Ovary (tissue), 3 donors: ENCODE measurements at regions not wholly inside any gene's neighbourhood (a gene's known extent, or its start where the extent isn't known, plus 50 kb on each side); places are given as distances from the start of the nearest gene placed in this dataset.

Experiments used
- EP300 ChIP-seq: sonication (generic); formaldehyde crosslinking; IDR thresholded peaks from one replicate; pipeline ENCODE4 v1.6.1; 2017; ENCODE audit warnings: antibody characterized with exemption
- POLR2A ChIP-seq: fragments of 450-650 bp; IDR thresholded peaks from one replicate; pipeline ENCODE4 v1.6.1; 2017; ENCODE audit warnings: antibody characterized with exemption, mild to moderate bottlenecking, moderate library complexity
- TF ChIP-seq, protein P1 (sequence below), 3 donors: fragments of 450-650 bp in 2 of 3; fragments of 200-600 bp in 1 of 3; IDR thresholded peaks; one replicate each; pipeline versions ENCODE4 v1.5.1 to v1.8.0; 2016 to 2022; ENCODE audit warnings: antibody characterized with exemption in 3 of 3, mild to moderate bottlenecking in 1 of 3
- donor health status: DM: no; HTN: no; CAD: no.

DNA sequence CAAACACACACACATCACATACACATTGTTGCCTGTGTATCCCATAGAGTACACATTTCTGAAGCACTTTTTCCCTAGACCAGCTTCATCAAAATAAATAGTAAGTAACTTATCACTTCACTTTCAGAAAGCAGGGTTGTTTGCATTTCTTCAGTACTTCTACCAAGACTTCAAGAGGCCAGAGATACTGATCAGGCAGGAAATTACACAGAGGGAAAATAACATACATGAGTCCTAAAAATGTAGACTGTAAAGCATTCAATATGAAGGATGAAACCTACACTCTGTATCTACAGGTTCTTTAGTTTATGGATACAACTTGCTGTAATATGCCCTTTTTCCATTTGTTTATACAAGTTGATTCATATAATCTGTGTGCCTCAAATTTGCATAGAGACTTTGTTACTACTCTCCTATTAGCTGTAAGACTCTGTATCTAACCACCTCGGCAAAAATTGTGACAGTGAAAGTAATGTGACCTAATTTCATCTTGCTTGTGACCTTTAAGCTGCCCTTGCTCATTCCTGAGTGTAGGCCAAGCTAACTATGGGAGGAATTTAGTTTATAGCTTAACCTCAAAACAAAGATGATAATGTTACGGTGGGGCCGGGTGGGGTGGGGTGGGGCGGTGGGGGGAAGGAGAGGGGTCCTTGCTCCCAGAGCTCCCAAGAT, 228.9 kb upstream of the SPOPL start:
- TF ChIP-seq POLR2A = no peak
- TF ChIP-seq, protein P1, sequence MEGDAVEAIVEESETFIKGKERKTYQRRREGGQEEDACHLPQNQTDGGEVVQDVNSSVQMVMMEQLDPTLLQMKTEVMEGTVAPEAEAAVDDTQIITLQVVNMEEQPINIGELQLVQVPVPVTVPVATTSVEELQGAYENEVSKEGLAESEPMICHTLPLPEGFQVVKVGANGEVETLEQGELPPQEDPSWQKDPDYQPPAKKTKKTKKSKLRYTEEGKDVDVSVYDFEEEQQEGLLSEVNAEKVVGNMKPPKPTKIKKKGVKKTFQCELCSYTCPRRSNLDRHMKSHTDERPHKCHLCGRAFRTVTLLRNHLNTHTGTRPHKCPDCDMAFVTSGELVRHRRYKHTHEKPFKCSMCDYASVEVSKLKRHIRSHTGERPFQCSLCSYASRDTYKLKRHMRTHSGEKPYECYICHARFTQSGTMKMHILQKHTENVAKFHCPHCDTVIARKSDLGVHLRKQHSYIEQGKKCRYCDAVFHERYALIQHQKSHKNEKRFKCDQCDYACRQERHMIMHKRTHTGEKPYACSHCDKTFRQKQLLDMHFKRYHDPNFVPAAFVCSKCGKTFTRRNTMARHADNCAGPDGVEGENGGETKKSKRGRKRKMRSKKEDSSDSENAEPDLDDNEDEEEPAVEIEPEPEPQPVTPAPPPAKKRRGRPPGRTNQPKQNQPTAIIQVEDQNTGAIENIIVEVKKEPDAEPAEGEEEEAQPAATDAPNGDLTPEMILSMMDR (IDR thresholded peaks at IDR 0.05) = no peak
- TF ChIP-seq EP300 = no peak
